Adrenal gland (tissue), 9 donors: ENCODE measurements at regions not wholly inside any gene's neighbourhood (a gene's known extent, or its start where the extent isn't known, plus 50 kb on each side); places are given as distances from the start of the nearest gene placed in this dataset.

Experiments used
- DNase-seq, 7 donors: peaks; one replicate each; pipeline ENCODE4 v3.0.0-alpha.2; 2019 to 2020
- H3K27ac ChIP-seq, 5 donors: fragments of 200-600 bp; sonication (generic) in 4 of 5; 1 replicate in 3 of 5; 2 replicates in 2 of 5; pipeline versions ENCODE4 v1.5.1 to v1.8.0; 2016 to 2020; ENCODE audit warnings: mild to moderate bottlenecking in 1 of 5
- H3K27me3 ChIP-seq: fragments of 200-600 bp; 2 replicates; pipeline ENCODE4 v1.8.0; 2021
- H3K36me3 ChIP-seq, 2 donors: fragments of 200-600 bp; replicated peaks in 1 of 2; 1 replicate in 1 of 2; 2 replicates in 1 of 2; pipeline versions ENCODE4 v1.5.1 to v1.8.0; 2018 to 2022
- H3K4me1 ChIP-seq, 2 donors: fragments of 200-600 bp; replicated peaks in 1 of 2; 1 replicate in 1 of 2; 2 replicates in 1 of 2; pipeline versions ENCODE4 v1.5.1 to v1.8.0; 2018 to 2021
- H3K4me3 ChIP-seq, 4 donors: fragments of 200-600 bp; sonication (generic) in 3 of 4; one replicate each; pipeline ENCODE4 v1.5.1; 2016 to 2018
- H3K9me3 ChIP-seq, 3 donors: fragments of 200-600 bp; sonication (generic) in 1 of 3; replicated peaks in 1 of 3; 1 replicate in 2 of 3; 2 replicates in 1 of 3; pipeline versions ENCODE4 v1.5.1 to v1.8.0; 2016 to 2021
- POLR2A ChIP-seq, 2 donors: fragments of 450-650 bp; IDR thresholded peaks; one replicate each; pipeline ENCODE4 v1.6.1; 2017; ENCODE audit warnings: antibody characterized with exemption in 2 of 2, mild to moderate bottlenecking in 2 of 2, moderate library complexity in 1 of 2
- WGBS, 4 donors: extraction: QIAGEN DNeasy Blood & Tissue Kit in 2 of 4; methylation state at CpG; one replicate each; pipeline versions ENCODE4 v1.1.5 to v1.1.7; 2013 to 2017; 5-methylcytosine and 5-hydroxymethylcytosine counted together
- intact Hi-C, 2 donors: fragments of 100-400 bp; cut with DNase I; formaldehyde crosslinking; loops; one replicate each; pipeline versions ENCODE4 v1.14.1 to v1.15.0; 2022 to 2023
- TF ChIP-seq, protein P1 (sequence below), 6 experiments: fragments of 450-650 bp in 4 of 6; fragments of 200-600 bp in 2 of 6; sonication (generic) in 1 of 6; IDR thresholded peaks; 1 replicate in 5 of 6; 2 replicates in 1 of 6; pipeline versions ENCODE4 v1.5.1 to v1.8.0; 2016 to 2021; ENCODE audit warnings: antibody characterized with exemption in 6 of 6, mild to moderate bottlenecking in 2 of 6, moderate library complexity in 1 of 6
- donor health status: healthy with polysubstance abuse.
- donor health status: Bipolar disorder and iron deficiency.
- donor health status: DM: yes; HTN: yes; CAD: no.
- donor health status: DM: no; HTN: no; CAD: no.
- donor health status: DM: no; HTN: no; CAD: no.

DNA sequence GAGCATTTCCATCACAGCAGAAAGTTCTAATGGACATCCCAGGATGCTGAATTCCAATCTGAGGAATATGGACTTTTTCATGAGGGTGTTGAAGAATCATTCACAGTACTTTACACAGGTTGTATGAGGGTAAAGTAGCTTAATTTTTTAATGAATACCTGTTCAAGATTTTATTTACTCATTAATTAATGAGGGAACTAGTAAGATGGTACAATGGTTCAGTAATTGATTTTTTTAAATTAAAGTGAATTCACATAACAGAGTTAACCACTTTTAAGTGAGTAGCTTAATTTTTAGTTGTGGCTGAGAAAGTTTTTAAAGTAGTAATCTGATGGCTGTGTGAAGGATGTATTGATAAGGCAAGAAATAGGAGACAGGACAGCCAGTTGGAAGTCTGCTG is 266.5 kb downstream of the GFRA1 start:
- Histone ChIP-seq H3K4me1 (no peaks in the 10 kb centered on the region), H3K27me3 (no peaks in the 10 kb centered on the region), H3K36me3 (no peaks in the 10 kb centered on the region), H3K9me3 (no peaks in the 10 kb centered on the region), H3K4me3 (no peak overlapping the region), H3K27ac (no peak overlapping the region)
- intact Hi-C loops: no loop called here
- TF ChIP-seq, protein P1, sequence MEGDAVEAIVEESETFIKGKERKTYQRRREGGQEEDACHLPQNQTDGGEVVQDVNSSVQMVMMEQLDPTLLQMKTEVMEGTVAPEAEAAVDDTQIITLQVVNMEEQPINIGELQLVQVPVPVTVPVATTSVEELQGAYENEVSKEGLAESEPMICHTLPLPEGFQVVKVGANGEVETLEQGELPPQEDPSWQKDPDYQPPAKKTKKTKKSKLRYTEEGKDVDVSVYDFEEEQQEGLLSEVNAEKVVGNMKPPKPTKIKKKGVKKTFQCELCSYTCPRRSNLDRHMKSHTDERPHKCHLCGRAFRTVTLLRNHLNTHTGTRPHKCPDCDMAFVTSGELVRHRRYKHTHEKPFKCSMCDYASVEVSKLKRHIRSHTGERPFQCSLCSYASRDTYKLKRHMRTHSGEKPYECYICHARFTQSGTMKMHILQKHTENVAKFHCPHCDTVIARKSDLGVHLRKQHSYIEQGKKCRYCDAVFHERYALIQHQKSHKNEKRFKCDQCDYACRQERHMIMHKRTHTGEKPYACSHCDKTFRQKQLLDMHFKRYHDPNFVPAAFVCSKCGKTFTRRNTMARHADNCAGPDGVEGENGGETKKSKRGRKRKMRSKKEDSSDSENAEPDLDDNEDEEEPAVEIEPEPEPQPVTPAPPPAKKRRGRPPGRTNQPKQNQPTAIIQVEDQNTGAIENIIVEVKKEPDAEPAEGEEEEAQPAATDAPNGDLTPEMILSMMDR (IDR thresholded peaks at IDR 0.05): no peak
- no peak for TF ChIP-seq POLR2A (IDR thresholded peaks at IDR 0.05)
- no peak for DNase-seq

DNA sequence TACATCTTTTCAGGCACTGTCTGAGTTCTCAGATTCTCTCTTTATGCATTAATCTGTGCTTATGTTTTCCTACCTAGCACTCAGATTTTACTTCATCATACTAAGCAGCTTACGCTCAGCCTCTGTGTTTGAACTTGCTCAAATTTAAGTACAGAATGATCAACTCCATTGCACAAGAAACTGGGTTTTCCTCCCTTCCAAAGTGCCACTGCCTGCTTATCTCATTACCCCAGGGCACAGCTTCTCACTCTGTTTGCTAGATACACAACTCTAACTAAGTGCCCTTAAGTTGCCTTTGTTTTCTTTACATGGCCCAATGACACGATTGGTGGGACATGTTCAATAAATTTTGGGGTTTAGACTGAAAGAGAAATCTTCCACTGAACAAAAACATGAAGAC is 267.7 kb downstream of the GFRA1 start:
- no peak for DNase-seq
- no peak overlapping the region for H3K4me3 ChIP-seq
- no peaks in the 10 kb centered on the region for H3K36me3 ChIP-seq
- H3K4me1 ChIP-seq: no peaks in the 10 kb centered on the region
- 85 to 92% (median 89%) methylated on average over 2 of the region's 2 CpGs for WGBS, 4 donors
- no peaks in the 10 kb centered on the region for H3K27me3 ChIP-seq
- intact Hi-C loops: no loop called here
- no peak for TF ChIP-seq POLR2A (IDR thresholded peaks at IDR 0.05)
- TF ChIP-seq, protein P1 (IDR thresholded peaks at IDR 0.05): no peak
- H3K27ac ChIP-seq: no peak overlapping the region
- H3K9me3 ChIP-seq: no peaks in the 10 kb centered on the region

DNA sequence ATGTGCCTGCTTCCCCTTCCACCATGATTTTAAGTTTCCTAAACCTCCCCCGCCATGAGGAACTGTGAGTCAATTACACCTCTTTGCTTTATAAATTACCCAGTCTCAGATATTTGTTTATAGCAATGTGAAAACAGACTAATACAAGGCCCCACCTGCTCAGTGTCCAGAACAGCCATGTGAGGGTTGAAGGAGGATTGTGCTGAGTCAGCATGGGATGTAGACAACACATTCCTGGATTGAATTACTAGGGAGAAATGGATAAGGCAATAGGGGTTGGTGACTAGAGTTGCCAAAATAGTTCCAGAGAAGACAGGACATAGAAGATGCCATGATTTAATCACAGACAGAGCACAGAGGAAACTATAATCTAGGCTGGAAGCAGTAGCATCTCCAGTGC is 270.3 kb downstream of the GFRA1 start:
- no peaks in the 10 kb centered on the region for H3K36me3 ChIP-seq
- H3K27ac ChIP-seq: no peak overlapping the region
- no peaks in the 10 kb centered on the region for H3K4me1 ChIP-seq
- H3K4me3 ChIP-seq: no peak overlapping the region
- no peak for DNase-seq
- no peak for TF ChIP-seq POLR2A (IDR thresholded peaks at IDR 0.05)
- TF ChIP-seq, protein P1 (IDR thresholded peaks at IDR 0.05): no peak
- H3K9me3 ChIP-seq: peaks cover 0 to 4% (median 0%) of the 10 kb centered on the region in 3 donors
- WGBS, 4 donors: 93 to 94% (median 94%) methylated on average over 1 of the region's 1 CpG
- H3K27me3 ChIP-seq: no peaks in the 10 kb centered on the region
- intact Hi-C loops: no loop called here

DNA sequence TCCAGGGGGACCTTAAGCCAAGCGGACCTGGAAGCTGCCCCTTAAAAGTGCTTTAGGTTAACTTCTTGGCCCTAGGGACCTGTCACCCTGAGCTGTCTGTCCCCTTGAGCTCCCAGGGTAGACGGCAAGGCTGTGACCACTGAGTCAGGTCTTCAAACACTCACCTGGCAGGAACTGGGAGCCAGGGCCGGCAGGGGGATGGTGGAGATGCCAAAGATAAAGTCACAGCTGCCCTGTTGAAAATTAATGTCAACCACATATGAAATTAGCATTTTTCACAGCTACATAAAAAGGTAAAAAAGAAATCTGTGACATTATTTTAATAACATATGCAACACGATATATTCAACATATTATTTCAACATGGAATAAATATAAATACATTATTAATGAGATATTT is 271.0 kb downstream of the GFRA1 start:
- H3K36me3 ChIP-seq: no peaks in the 10 kb centered on the region
- WGBS, 4 donors: 69 to 78% (median 75%) methylated on average over 4 of the region's 4 CpGs
- intact Hi-C loops: no loop called here

More for the DNA sequence above, 271.0 kb downstream of the GFRA1 start:
- TF ChIP-seq POLR2A (IDR thresholded peaks at IDR 0.05): no peak
- TF ChIP-seq, protein P1 (IDR thresholded peaks at IDR 0.05): no peak
- Histone ChIP-seq H3K27ac (no peak overlapping the region), H3K4me3 (no peak overlapping the region), H3K4me1 (no peaks in the 10 kb centered on the region), H3K27me3 (no peaks in the 10 kb centered on the region), H3K9me3 (peaks cover 0 to 4% (median 0%) of the 10 kb centered on the region in 3 donors)
- no peak for DNase-seq
